ENCODE measurements at regions not wholly inside any gene's neighbourhood (a gene's known extent, or its start where the extent isn't known, plus 50 kb on each side); places are given as distances from the start of the nearest gene placed in this dataset.
"Not testable (repeated sequence)": the region's sequence is repeated elsewhere in the genome, so short reads cannot be mapped to it uniquely, and the experiment has no call there.

- TF ChIP-seq EGR1 (IDR thresholded peaks at IDR 0.05; ENCODE audit: borderline replicate concordance in 1 of 2, low read depth in 2 of 2, low read length in 2 of 2); ASH2L (IDR thresholded peaks at IDR 0.05; ENCODE audit: borderline replicate concordance, low read depth); NR2C2 (IDR thresholded peaks at IDR 0.05; ENCODE audit: borderline replicate concordance, control insufficient read depth, insufficient read length, low read depth); EP300 (IDR thresholded peaks at IDR 0.05; ENCODE audit: borderline replicate concordance in 1 of 2, control insufficient read depth in 1 of 2, low read depth in 2 of 2, low read length in 2 of 2); CTCF (IDR thresholded peaks at IDR 0.05 in 2 of 3, conservative IDR thresholded peaks at IDR 0.05 in 1 of 3; ENCODE audit: control insufficient read depth in 2 of 3, extremely low read depth in 1 of 3, insufficient read depth in 1 of 3, low read depth in 3 of 3, low read length in 3 of 3); CEBPB (IDR thresholded peaks at IDR 0.05; ENCODE audit: borderline replicate concordance in 1 of 2, low read depth in 2 of 2, low read length in 2 of 2); USF2 (IDR thresholded peaks at IDR 0.05; ENCODE audit: borderline replicate concordance, low read depth, low read length); EZH2 (IDR thresholded peaks at IDR 0.05; ENCODE audit: borderline replicate concordance, control insufficient read depth, low read depth, low read length); TCF3 (IDR thresholded peaks at IDR 0.05; ENCODE audit: borderline replicate concordance, insufficient read depth, low read depth, low read length); RELA (IDR thresholded peaks at IDR 0.05; ENCODE audit: borderline replicate concordance, partially characterized antibody); CBFB (IDR thresholded peaks at IDR 0.05; ENCODE audit: low read depth): not testable (repeated sequence)
These were observed 146.3 kb upstream of the HDAC4 start for GRCh38 chr2:239547140-239547539.

Data from GM12878 (cell line).